H9 (cell line): ENCODE measurements at regions not wholly inside any gene's neighbourhood (a gene's known extent, or its start where the extent isn't known, plus 50 kb on each side); places are given as distances from the start of the nearest gene placed in this dataset.

Source experiments
- DNase-seq: peaks from one replicate; pipeline ENCODE4 v3.0.0-alpha.2; 2017
- H2AFZ ChIP-seq: one replicate; pipeline ENCODE4 v1.6.1; 2013; ENCODE audit warnings: mild to moderate bottlenecking, low read length, control low read depth, moderate library complexity
- H2AK5ac ChIP-seq: 2 replicates; pipeline ENCODE4 v1.6.1; 2013; ENCODE audit warnings: low read length, control low read depth, mixed read lengths; ENCODE audit not compliant: insufficient read length
- H2BK120ac ChIP-seq: one replicate; pipeline ENCODE4 v1.6.1; 2013; ENCODE audit warnings: low read depth, mild to moderate bottlenecking, low read length, control low read depth, inconsistent platforms; ENCODE audit not compliant: poor library complexity, severe bottlenecking
- H2BK12ac ChIP-seq: 2 replicates; pipeline ENCODE4 v1.6.1; 2013; ENCODE audit warnings: low read length, control low read depth, mixed read lengths, low read depth; ENCODE audit not compliant: insufficient read length
- H2BK15ac ChIP-seq: 2 replicates; pipeline ENCODE4 v1.6.1; 2013; ENCODE audit warnings: low read depth, low read length, control low read depth
- H2BK20ac ChIP-seq: one replicate; pipeline ENCODE4 v1.6.1; 2013; ENCODE audit warnings: low read depth, mild to moderate bottlenecking, low read length, control low read depth, inconsistent platforms; ENCODE audit not compliant: poor library complexity, severe bottlenecking
- H2BK5ac ChIP-seq: 2 replicates; pipeline ENCODE4 v1.6.1; 2013; ENCODE audit warnings: low read length, control low read depth, mixed read lengths; ENCODE audit not compliant: insufficient read length
- H3K14ac ChIP-seq: 2 replicates; pipeline ENCODE4 v1.6.1; 2013; ENCODE audit warnings: low read length, control low read depth; ENCODE audit not compliant: insufficient read depth
- H3K18ac ChIP-seq: 2 replicates; pipeline ENCODE4 v1.6.1; 2013; ENCODE audit warnings: low read depth, mild to moderate bottlenecking, mixed read lengths, low read length, control low read depth; ENCODE audit not compliant: insufficient read length
- H3K23ac ChIP-seq: 2 replicates; pipeline ENCODE4 v1.6.1; 2013; ENCODE audit warnings: low read length, control low read depth, mixed read lengths, low read depth; ENCODE audit not compliant: insufficient read length
- H3K23me2 ChIP-seq: 2 replicates; pipeline ENCODE4 v1.6.1; 2013; ENCODE audit warnings: low read depth, mild to moderate bottlenecking, mixed read lengths, low read length, control low read depth; ENCODE audit not compliant: insufficient read length, poor library complexity, severe bottlenecking
- H3K27ac ChIP-seq: 2 replicates; pipeline ENCODE4 v1.5.1; 2013; ENCODE audit warnings: low read length, control low read depth, mixed read lengths, low read depth; ENCODE audit not compliant: insufficient read length
- H3K27me3 ChIP-seq: 2 replicates; pipeline ENCODE4 v1.6.1; 2013; ENCODE audit warnings: low read length, control low read depth, inconsistent platforms; ENCODE audit not compliant: insufficient read depth
- H3K4ac ChIP-seq: 2 replicates; pipeline ENCODE4 v1.6.1; 2013; ENCODE audit warnings: low read depth, mild to moderate bottlenecking, control low read depth, inconsistent platforms, low read length, moderate library complexity
- H3K4me1 ChIP-seq: 2 replicates; pipeline ENCODE4 v1.6.1; 2013; ENCODE audit warnings: low read length, control low read depth, inconsistent platforms; ENCODE audit not compliant: insufficient read depth
- H3K4me2 ChIP-seq: 2 replicates; pipeline ENCODE4 v1.6.1; 2013; ENCODE audit warnings: low read length, control low read depth, mixed read lengths; ENCODE audit not compliant: insufficient read length, insufficient read depth
- H3K56ac ChIP-seq: 2 replicates; pipeline ENCODE4 v1.6.1; 2013; ENCODE audit warnings: low read depth, mild to moderate bottlenecking, mixed read lengths, low read length, control low read depth; ENCODE audit not compliant: insufficient read length
- H3K79me1 ChIP-seq: 2 replicates; pipeline ENCODE4 v1.6.1; 2013; ENCODE audit warnings: low read depth, mild to moderate bottlenecking, moderate library complexity, low read length, control low read depth, inconsistent platforms; ENCODE audit not compliant: insufficient read depth, poor library complexity, severe bottlenecking
- H3K79me2 ChIP-seq: 2 replicates; pipeline ENCODE4 v1.6.1; 2013; ENCODE audit warnings: low read length, control low read depth, inconsistent platforms; ENCODE audit not compliant: insufficient read depth
- H3K9ac ChIP-seq: 2 replicates; pipeline ENCODE4 v1.6.1; 2013; ENCODE audit warnings: low read length, control low read depth, mixed read lengths; ENCODE audit not compliant: insufficient read length; ENCODE audit errors: extremely low read depth
- H3K9me3 ChIP-seq: one replicate; pipeline ENCODE4 v1.6.1; 2013; ENCODE audit warnings: low read depth, low read length, inconsistent platforms; ENCODE audit not compliant: control insufficient read depth
- H3T11ph ChIP-seq: one replicate; pipeline ENCODE4 v1.6.1; 2013; ENCODE audit warnings: mild to moderate bottlenecking, low read length, control low read depth, inconsistent platforms
- H4K20me1 ChIP-seq: one replicate; pipeline ENCODE4 v1.6.1; 2013; ENCODE audit not compliant: control insufficient read depth, insufficient read length, insufficient read depth
- H4K5ac ChIP-seq: 2 replicates; pipeline ENCODE4 v1.6.1; 2013; ENCODE audit warnings: low read depth, mild to moderate bottlenecking, mixed read lengths, low read length, control low read depth; ENCODE audit not compliant: insufficient read length
- H4K8ac ChIP-seq: replicated peaks from 2 replicates; pipeline ENCODE4 v1.6.1; 2013; ENCODE audit warnings: low read length, control low read depth, mixed read lengths, low read depth; ENCODE audit not compliant: insufficient read length
- H4K91ac ChIP-seq: 2 replicates; pipeline ENCODE4 v1.6.1; 2013; ENCODE audit warnings: low read depth, mild to moderate bottlenecking, moderate library complexity, mixed read lengths, low read length, control low read depth; ENCODE audit not compliant: insufficient read length
- H3K27ac Mint-ChIP-seq, 3 experiments: 2 replicates in 2 of 3; 3 replicates in 1 of 3; pipeline ENCODE4 v1.8.0; 2020 to 2021; ENCODE audit warnings: mixed read lengths in 3 of 3, mild to moderate bottlenecking in 1 of 3, moderate library complexity in 1 of 3
- H3K27me3 Mint-ChIP-seq: 2 replicates; pipeline ENCODE4 v1.8.0; 2021; ENCODE audit warnings: low read depth, mild to moderate bottlenecking, moderate library complexity, mixed read lengths
- H3K36me3 Mint-ChIP-seq, 3 experiments: 2 replicates in 2 of 3; 3 replicates in 1 of 3; pipeline ENCODE4 v1.8.0; 2020 to 2021; ENCODE audit warnings: low read depth in 3 of 3, mixed read lengths in 3 of 3; ENCODE audit not compliant: insufficient read depth in 1 of 3
- H3K4me1 Mint-ChIP-seq, 2 experiments: 2 replicates each; pipeline ENCODE4 v1.8.0; 2020; ENCODE audit warnings: mixed read lengths in 2 of 2
- H3K4me3 Mint-ChIP-seq, 2 experiments: 2 replicates in 1 of 2; 3 replicates in 1 of 2; pipeline ENCODE4 v1.8.0; 2020 to 2021; ENCODE audit warnings: mild to moderate bottlenecking in 2 of 2, mixed read lengths in 2 of 2, moderate library complexity in 1 of 2
- H3K9me3 Mint-ChIP-seq, 2 experiments: 2 replicates in 1 of 2; 3 replicates in 1 of 2; pipeline ENCODE4 v1.8.0; 2020; ENCODE audit warnings: mild to moderate bottlenecking in 2 of 2, mixed read lengths in 2 of 2, moderate library complexity in 1 of 2
- WGBS: extraction: QIAGEN DNeasy Blood & Tissue Kit; methylation state at CpG from one replicate; pipeline ENCODE4 v1.1.7; 2013; ENCODE audit warnings: missing lambda C conversion rate, low lambda C conversion rate, mixed read lengths; ENCODE audit not compliant: insufficient read length; ENCODE audit errors: extremely low coverage; 5-methylcytosine and 5-hydroxymethylcytosine counted together
- TF ChIP-seq, protein P1 (sequence below): fragments of 200-600 bp; sonication (generic); conservative IDR thresholded peaks from 3 replicates; pipeline ENCODE4 v1.8.0; 2021; ENCODE audit warnings: antibody characterized with exemption, mild to moderate bottlenecking

DNA sequence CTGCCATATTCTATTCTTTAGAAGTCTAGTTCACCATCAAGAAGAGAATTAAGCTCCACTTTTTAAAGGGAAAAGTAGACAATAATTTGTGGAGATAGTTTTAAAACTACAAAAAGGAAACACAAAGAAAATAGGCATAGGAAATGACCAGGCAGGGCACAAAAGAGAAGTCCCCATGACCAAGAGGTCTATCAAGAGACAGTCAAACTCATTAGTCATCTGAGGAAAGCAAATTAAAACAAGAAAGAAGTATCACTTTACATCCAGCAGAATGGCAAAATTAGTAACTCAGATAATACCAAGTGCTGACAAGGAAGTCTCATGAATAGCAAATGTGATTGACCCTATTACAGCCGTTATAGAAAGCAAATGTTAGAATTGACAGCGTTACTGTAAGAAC, 243.7 kb upstream of the SNX7 start:
- no peaks in the 10 kb centered on the region for H3K9me3 ChIP-seq
- no peak overlapping the region for H3K4me2 ChIP-seq
- H3K4me1 ChIP-seq: no peaks in the 10 kb centered on the region
- Mint-ChIP-seq H3K4me1 (peaks cover 2 to 17% of the 10 kb centered on the region in 2 experiments; a peak in 2 of 4 replicates), H3K27me3 (no peaks in the 10 kb centered on the region), H3K27ac (no peak overlapping the region), H3K9me3 (peaks cover 9 to 10% of the 10 kb centered on the region in 2 experiments), H3K4me3 (no peak overlapping the region), H3K36me3 (peaks cover 1 to 10% (median 5%) of the 10 kb centered on the region in 3 experiments; a peak in 5 of 7 replicates)
- no peak overlapping the region for H3K23ac ChIP-seq
- H2AFZ ChIP-seq: no peak overlapping the region
- H4K20me1 ChIP-seq: no peaks in the 10 kb centered on the region
- H3K4ac ChIP-seq: no peak overlapping the region
- no peak overlapping the region for H3K14ac ChIP-seq
- no peaks in the 10 kb centered on the region for H3K79me1 ChIP-seq
- H3K27ac ChIP-seq: no peak overlapping the region
- WGBS: no CpG with 5 or more reads among the region's 2 CpGs
- no peak overlapping the region for H3K9ac ChIP-seq
- no peak overlapping the region for H3T11ph ChIP-seq
- H2BK20ac ChIP-seq: no peak overlapping the region
- DNase-seq: no peak
- TF ChIP-seq, protein P1, sequence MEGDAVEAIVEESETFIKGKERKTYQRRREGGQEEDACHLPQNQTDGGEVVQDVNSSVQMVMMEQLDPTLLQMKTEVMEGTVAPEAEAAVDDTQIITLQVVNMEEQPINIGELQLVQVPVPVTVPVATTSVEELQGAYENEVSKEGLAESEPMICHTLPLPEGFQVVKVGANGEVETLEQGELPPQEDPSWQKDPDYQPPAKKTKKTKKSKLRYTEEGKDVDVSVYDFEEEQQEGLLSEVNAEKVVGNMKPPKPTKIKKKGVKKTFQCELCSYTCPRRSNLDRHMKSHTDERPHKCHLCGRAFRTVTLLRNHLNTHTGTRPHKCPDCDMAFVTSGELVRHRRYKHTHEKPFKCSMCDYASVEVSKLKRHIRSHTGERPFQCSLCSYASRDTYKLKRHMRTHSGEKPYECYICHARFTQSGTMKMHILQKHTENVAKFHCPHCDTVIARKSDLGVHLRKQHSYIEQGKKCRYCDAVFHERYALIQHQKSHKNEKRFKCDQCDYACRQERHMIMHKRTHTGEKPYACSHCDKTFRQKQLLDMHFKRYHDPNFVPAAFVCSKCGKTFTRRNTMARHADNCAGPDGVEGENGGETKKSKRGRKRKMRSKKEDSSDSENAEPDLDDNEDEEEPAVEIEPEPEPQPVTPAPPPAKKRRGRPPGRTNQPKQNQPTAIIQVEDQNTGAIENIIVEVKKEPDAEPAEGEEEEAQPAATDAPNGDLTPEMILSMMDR: no peak
- H3K23me2 ChIP-seq: no peaks in the 10 kb centered on the region
- H3K56ac ChIP-seq: no peak overlapping the region
- H2BK12ac ChIP-seq: no peak overlapping the region
- no peaks in the 10 kb centered on the region for H3K79me2 ChIP-seq
- no peaks in the 10 kb centered on the region for H3K27me3 ChIP-seq
- H3K18ac ChIP-seq: no peak overlapping the region
- no peak overlapping the region for H4K5ac ChIP-seq
- H4K91ac ChIP-seq: no peak overlapping the region
- no peak overlapping the region for H2BK5ac ChIP-seq
- H2BK120ac ChIP-seq: no peak overlapping the region
- no peak overlapping the region for H2BK15ac ChIP-seq
- no peak overlapping the region for H2AK5ac ChIP-seq
- no peak overlapping the region for H4K8ac ChIP-seq
